GM12865 (cell line): ENCODE measurements at regions not wholly inside any gene's neighbourhood (a gene's known extent, or its start where the extent isn't known, plus 50 kb on each side); places are given as distances from the start of the nearest gene placed in this dataset.

Experiments used
- DNase-seq: peaks from one replicate; pipeline ENCODE4 v3.0.0; 2010; ENCODE audit warnings: low read depth
- H3K4me3 ChIP-seq: 2 replicates; pipeline ENCODE4 v1.5.1; 2011; ENCODE audit warnings: mild to moderate bottlenecking, low read depth, low read length, control low read depth
- CTCF ChIP-seq: IDR thresholded peaks from 2 replicates; pipeline ENCODE4 v1.5.1; 2011; ENCODE audit warnings: low read length, control low read depth, low read depth, inconsistent platforms; ENCODE audit not compliant: insufficient read depth; ENCODE audit errors: missing control alignments

GRCh38 chr13:54592201-54592600 lies 1563.6 kb downstream of the OLFM4 start:
- no peak overlapping the region for H3K4me3 ChIP-seq
- DNase-seq, result no peak
- no peak for TF ChIP-seq CTCF

- no peak for TF ChIP-seq CTCF
- no peak for DNase-seq
- no peak overlapping the region for H3K4me3 ChIP-seq
Measured at GRCh38 chr13:54593504-54593903, 1564.9 kb downstream of the OLFM4 start.

GRCh38 chr13:54597540-54598088 lies 1569.0 kb downstream of the OLFM4 start:
- DNase-seq, result no peak
- TF ChIP-seq CTCF, result no peak
- no peak overlapping the region for H3K4me3 ChIP-seq

GRCh38 chr13:54599413-54599812 lies 1570.8 kb downstream of the OLFM4 start:
- no peak for DNase-seq
- TF ChIP-seq CTCF, result no peak
- H3K4me3 ChIP-seq, result no peak overlapping the region

GRCh38 chr13:54606944-54607343 lies 1578.3 kb downstream of the OLFM4 start:
- TF ChIP-seq CTCF, result no peak
- DNase-seq, result no peak
- no peak overlapping the region for H3K4me3 ChIP-seq

GRCh38 chr13:54607421-54607820 lies 1578.8 kb downstream of the OLFM4 start:
- no peak for DNase-seq
- H3K4me3 ChIP-seq, result no peak overlapping the region
- no peak for TF ChIP-seq CTCF

GRCh38 chr13:54611390-54611789 lies 1582.8 kb downstream of the OLFM4 start:
- no peak overlapping the region for H3K4me3 ChIP-seq
- no peak for TF ChIP-seq CTCF
- DNase-seq, result no peak
